ENCODE measurements at regions not wholly inside any gene's neighbourhood (a gene's known extent, or its start where the extent isn't known, plus 50 kb on each side); places are given as distances from the start of the nearest gene placed in this dataset.

GRCh38 chr12:88638388-88638787 is 58.1 kb upstream of the KITLG start:
- Histone ChIP-seq H3K4me2 (no peak overlapping the region), H3K4me1 (ENCODE audit: low read depth, poor library complexity, severe bottlenecking) (no peaks in the 10 kb centered on the region), H2AFZ (ENCODE audit: low read depth) (no peak overlapping the region), H3K27ac (no peak overlapping the region), H3K4me3 (IDR thresholded peaks at IDR 0.05; ENCODE audit: insufficient read depth, low read depth, low read length) (no peak overlapping the region), H3K79me2 (ENCODE audit: insufficient read depth, low read depth) (no peaks in the 10 kb centered on the region), H3K36me3 (ENCODE audit: insufficient read depth) (no peaks in the 10 kb centered on the region), H4K20me1 (ENCODE audit: insufficient read depth) (no peaks in the 10 kb centered on the region), H3K27me3 (ENCODE audit: insufficient read depth, low read depth) (no peaks in the 10 kb centered on the region), H3K9ac (no peak overlapping the region)
- TF ChIP-seq CTCF (conservative IDR thresholded peaks at IDR 0.05; ENCODE audit: low read depth, low read length), result no peak

- H3K27ac ChIP-seq, result no peak overlapping the region
- no peaks in the 10 kb centered on the region for H3K27me3 ChIP-seq (ENCODE audit: insufficient read depth, low read depth)
- no peak overlapping the region for H2AFZ ChIP-seq (ENCODE audit: low read depth)
- H3K4me3 ChIP-seq (IDR thresholded peaks at IDR 0.05; ENCODE audit: insufficient read depth, low read depth, low read length), result no peak overlapping the region
- H3K79me2 ChIP-seq (ENCODE audit: insufficient read depth, low read depth), result no peaks in the 10 kb centered on the region
- no peaks in the 10 kb centered on the region for H4K20me1 ChIP-seq (ENCODE audit: insufficient read depth)
- TF ChIP-seq CTCF (conservative IDR thresholded peaks at IDR 0.05; ENCODE audit: low read depth, low read length), result no peak
- no peaks in the 10 kb centered on the region for H3K36me3 ChIP-seq (ENCODE audit: insufficient read depth)
- H3K4me1 ChIP-seq (ENCODE audit: low read depth, poor library complexity, severe bottlenecking), result no peaks in the 10 kb centered on the region
- H3K4me2 ChIP-seq, result no peak overlapping the region
- H3K9ac ChIP-seq, result no peak overlapping the region
Observed at GRCh38 chr12:88634008-88634407, 53.7 kb upstream of the KITLG start.

GRCh38 chr12:88633312-88633711 is 53.0 kb upstream of the KITLG start:
- peak; percentile 30; the same call in 1 of the 2 replicates for TF ChIP-seq CTCF (conservative IDR thresholded peaks at IDR 0.05; ENCODE audit: low read depth, low read length)
- Histone ChIP-seq H3K4me3 (IDR thresholded peaks at IDR 0.05; ENCODE audit: insufficient read depth, low read depth, low read length) (no peak overlapping the region), H2AFZ (ENCODE audit: low read depth) (no peak overlapping the region)

GRCh38 chr12:88630561-88630960 is 50.3 kb upstream of the KITLG start:
- Histone ChIP-seq H3K4me1 (ENCODE audit: low read depth, poor library complexity, severe bottlenecking) (no peaks in the 10 kb centered on the region), H2AFZ (ENCODE audit: low read depth) (no peak overlapping the region), H3K9ac (no peak overlapping the region), H3K36me3 (ENCODE audit: insufficient read depth) (no peaks in the 10 kb centered on the region), H3K4me2 (no peak overlapping the region), H3K27me3 (ENCODE audit: insufficient read depth, low read depth) (no peaks in the 10 kb centered on the region), H3K4me3 (IDR thresholded peaks at IDR 0.05; ENCODE audit: insufficient read depth, low read depth, low read length) (no peak overlapping the region), H3K27ac (no peak overlapping the region), H4K20me1 (ENCODE audit: insufficient read depth) (no peaks in the 10 kb centered on the region), H3K79me2 (ENCODE audit: insufficient read depth, low read depth) (no peaks in the 10 kb centered on the region)
- no peak for TF ChIP-seq CTCF (conservative IDR thresholded peaks at IDR 0.05; ENCODE audit: low read depth, low read length)

More at GRCh38 chr12:88633312-88633711, 53.0 kb upstream of the KITLG start:
- H4K20me1 ChIP-seq (ENCODE audit: insufficient read depth), result no peaks in the 10 kb centered on the region
- H3K27ac ChIP-seq, result no peak overlapping the region
- no peaks in the 10 kb centered on the region for H3K4me1 ChIP-seq (ENCODE audit: low read depth, poor library complexity, severe bottlenecking)
- no peaks in the 10 kb centered on the region for H3K36me3 ChIP-seq (ENCODE audit: insufficient read depth)
- no peak overlapping the region for H3K9ac ChIP-seq
- no peaks in the 10 kb centered on the region for H3K79me2 ChIP-seq (ENCODE audit: insufficient read depth, low read depth)
- H3K4me2 ChIP-seq, result no peak overlapping the region
- no peaks in the 10 kb centered on the region for H3K27me3 ChIP-seq (ENCODE audit: insufficient read depth, low read depth)
